PFSK-1 (cell line): ENCODE measurements at regions not wholly inside any gene's neighbourhood (a gene's known extent, or its start where the extent isn't known, plus 50 kb on each side); places are given as distances from the start of the nearest gene placed in this dataset.
A peak's percentile ranks its signal among the peaks of the same experiment; 100 is the strongest.

Experiments
- FOXP2 ChIP-seq: optimal IDR thresholded peaks from 2 replicates; pipeline ENCODE3; 2011; ENCODE audit warnings: borderline replicate concordance, control low read depth, inconsistent platforms; ENCODE audit not compliant: insufficient read depth; ENCODE audit errors: extremely low read length, extremely low read depth
- POLR2AphosphoS5 ChIP-seq: IDR thresholded peaks from 2 replicates; pipeline ENCODE4 v1.6.1; 2012; ENCODE audit warnings: low read depth, mild to moderate bottlenecking, control low read depth, low read length, moderate library complexity
- REST ChIP-seq, 2 experiments: IDR thresholded peaks; 2 replicates each; pipeline versions ENCODE4 v1.6.1 to v1.8.0; 2011 to 2012; ENCODE audit warnings: low read depth in 2 of 2, low read length in 2 of 2, control low read depth in 1 of 2, inconsistent platforms in 1 of 2, mild to moderate bottlenecking in 1 of 2, moderate library complexity in 1 of 2; ENCODE audit not compliant: insufficient read depth in 1 of 2
- SIN3A ChIP-seq: IDR thresholded peaks from 2 replicates; pipeline ENCODE4 v1.6.1; 2012; ENCODE audit warnings: mild to moderate bottlenecking, low read length, moderate library complexity, borderline replicate concordance; ENCODE audit not compliant: insufficient read depth
- TAF1 ChIP-seq: IDR thresholded peaks from 2 replicates; pipeline ENCODE4 v1.6.1; 2012; ENCODE audit warnings: low read length, control low read depth, borderline replicate concordance; ENCODE audit not compliant: insufficient read depth

- TF ChIP-seq REST (IDR thresholded peaks at IDR 0.05; ENCODE audit: insufficient read depth in 1 of 2, low read depth in 2 of 2, low read length in 2 of 2) (no peak), POLR2AphosphoS5 (0 out of 2 replicates have a peak, but pooled peaks have one; percentile 36), TAF1 (no peak)
These were observed 236.6 kb upstream of the PDE10A start for GRCh38 chr6:165899611-165900010.

- no peak for TF ChIP-seq SIN3A
- peak; percentile 59; the same call in 1 of the 2 replicates for TF ChIP-seq POLR2AphosphoS5
- TF ChIP-seq REST (IDR thresholded peaks at IDR 0.05; ENCODE audit: insufficient read depth in 1 of 2, low read depth in 2 of 2, low read length in 2 of 2) = no peak
- TF ChIP-seq TAF1 = no peak
- TF ChIP-seq FOXP2 = no peak
These were observed 232.6 kb upstream of the PDE10A start for GRCh38 chr6:165895421-165896165.

GRCh38 chr6:165894171-165894825 is 231.3 kb upstream of the PDE10A start:
- no peak for TF ChIP-seq SIN3A
- TF ChIP-seq TAF1 = no peak
- TF ChIP-seq FOXP2 = no peak
- TF ChIP-seq POLR2AphosphoS5 = no peak
- no peak for TF ChIP-seq REST (IDR thresholded peaks at IDR 0.05; ENCODE audit: insufficient read depth in 1 of 2, low read depth in 2 of 2, low read length in 2 of 2)

GRCh38 chr6:165893431-165893830 is 230.4 kb upstream of the PDE10A start:
- no peak for TF ChIP-seq FOXP2
- no peak for TF ChIP-seq TAF1
- no peak for TF ChIP-seq SIN3A
- TF ChIP-seq POLR2AphosphoS5 = no peak; the same call in 1 of the 2 replicates
- TF ChIP-seq REST (IDR thresholded peaks at IDR 0.05; ENCODE audit: insufficient read depth in 1 of 2, low read depth in 2 of 2, low read length in 2 of 2) = no peak
